ENCODE measurements at regions not wholly inside any gene's neighbourhood (a gene's known extent, or its start where the extent isn't known, plus 50 kb on each side); places are given as distances from the start of the nearest gene placed in this dataset.

DNA sequence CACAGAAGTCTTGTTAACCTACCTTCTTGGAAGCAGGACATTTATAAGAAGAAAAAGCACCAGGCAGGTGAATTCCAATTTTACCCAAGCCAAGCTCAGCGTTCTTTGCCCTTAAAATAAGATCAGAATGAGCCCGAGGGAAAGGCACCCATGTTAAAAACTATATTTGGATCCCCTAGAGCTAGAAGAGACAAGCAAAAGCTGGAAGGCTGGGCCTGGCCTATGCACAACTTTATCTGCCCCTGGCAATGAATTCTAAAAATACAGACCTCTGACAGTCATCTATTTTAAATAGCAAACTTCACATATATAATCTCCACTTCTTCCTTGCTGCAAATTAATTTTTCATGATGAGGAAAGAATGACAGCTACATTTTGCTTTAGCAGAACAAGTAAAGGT, 180.9 kb downstream of the FGFR2 start:
- no peak overlapping the region for H3K9ac ChIP-seq (ENCODE audit: low read length)
- H4K20me1 ChIP-seq (ENCODE audit: insufficient read depth), result no peaks in the 10 kb centered on the region
- H2AFZ ChIP-seq (ENCODE audit: low read depth, low read length, poor library complexity, severe bottlenecking), result no peak overlapping the region
- RAD21 ChIA-PET (ENCODE audit: low non-redundant PET in 1 of 2, low total read pairs in 2 of 2, uncharacterized antibody in 2 of 2, unreplicated experiment in 2 of 2), result no interaction called here
- CTCF ChIA-PET, result no interaction called here
- ATAC-seq (no peak), DNase-seq (ENCODE audit: low read depth, low spot score) (no peak)
- H3K9me2 ChIP-seq (ENCODE audit: insufficient read depth), result no peaks in the 10 kb centered on the region
- no peaks in the 10 kb centered on the region for H3K36me3 ChIP-seq (ENCODE audit: control insufficient read depth in 1 of 2, insufficient read depth in 2 of 2, low read length in 2 of 2)
- H3K4me1 ChIP-seq (ENCODE audit: control insufficient read depth in 1 of 2, insufficient read depth in 2 of 2, low read length in 2 of 2), result no peaks in the 10 kb centered on the region
- H3K27ac ChIP-seq (ENCODE audit: low read depth, low read length), result no peak overlapping the region
- BruUV-seq (replicated peaks), result no TSS peak
- intact Hi-C loops (cut with micrococcal nuclease), result no loop called here
- no peak overlapping the region for H3K4me2 ChIP-seq (ENCODE audit: low read length)
- H3K27me3 ChIP-seq (ENCODE audit: insufficient read depth, low read length), result no peaks in the 10 kb centered on the region
- TF ChIP-seq JUND (IDR thresholded peaks at IDR 0.05) (no peak), EZH2phosphoT487 (IDR thresholded peaks at IDR 0.05; ENCODE audit: borderline replicate concordance) (no peak), CBX3 (IDR thresholded peaks at IDR 0.05; ENCODE audit: low read depth) (no peak), YY1 (IDR thresholded peaks at IDR 0.05; ENCODE audit: extremely low read depth, insufficient replicate concordance, low read depth, low read length) (no peak), EGR1 (IDR thresholded peaks at IDR 0.05; ENCODE audit: low read depth) (no peak), ZFX (IDR thresholded peaks at IDR 0.05) (no peak)
- TF ChIP-seq, protein P1, sequence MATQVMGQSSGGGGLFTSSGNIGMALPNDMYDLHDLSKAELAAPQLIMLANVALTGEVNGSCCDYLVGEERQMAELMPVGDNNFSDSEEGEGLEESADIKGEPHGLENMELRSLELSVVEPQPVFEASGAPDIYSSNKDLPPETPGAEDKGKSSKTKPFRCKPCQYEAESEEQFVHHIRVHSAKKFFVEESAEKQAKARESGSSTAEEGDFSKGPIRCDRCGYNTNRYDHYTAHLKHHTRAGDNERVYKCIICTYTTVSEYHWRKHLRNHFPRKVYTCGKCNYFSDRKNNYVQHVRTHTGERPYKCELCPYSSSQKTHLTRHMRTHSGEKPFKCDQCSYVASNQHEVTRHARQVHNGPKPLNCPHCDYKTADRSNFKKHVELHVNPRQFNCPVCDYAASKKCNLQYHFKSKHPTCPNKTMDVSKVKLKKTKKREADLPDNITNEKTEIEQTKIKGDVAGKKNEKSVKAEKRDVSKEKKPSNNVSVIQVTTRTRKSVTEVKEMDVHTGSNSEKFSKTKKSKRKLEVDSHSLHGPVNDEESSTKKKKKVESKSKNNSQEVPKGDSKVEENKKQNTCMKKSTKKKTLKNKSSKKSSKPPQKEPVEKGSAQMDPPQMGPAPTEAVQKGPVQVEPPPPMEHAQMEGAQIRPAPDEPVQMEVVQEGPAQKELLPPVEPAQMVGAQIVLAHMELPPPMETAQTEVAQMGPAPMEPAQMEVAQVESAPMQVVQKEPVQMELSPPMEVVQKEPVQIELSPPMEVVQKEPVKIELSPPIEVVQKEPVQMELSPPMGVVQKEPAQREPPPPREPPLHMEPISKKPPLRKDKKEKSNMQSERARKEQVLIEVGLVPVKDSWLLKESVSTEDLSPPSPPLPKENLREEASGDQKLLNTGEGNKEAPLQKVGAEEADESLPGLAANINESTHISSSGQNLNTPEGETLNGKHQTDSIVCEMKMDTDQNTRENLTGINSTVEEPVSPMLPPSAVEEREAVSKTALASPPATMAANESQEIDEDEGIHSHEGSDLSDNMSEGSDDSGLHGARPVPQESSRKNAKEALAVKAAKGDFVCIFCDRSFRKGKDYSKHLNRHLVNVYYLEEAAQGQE (IDR thresholded peaks at IDR 0.05; ENCODE audit: low read depth), result no peak
- TF ChIP-seq, protein P2, sequence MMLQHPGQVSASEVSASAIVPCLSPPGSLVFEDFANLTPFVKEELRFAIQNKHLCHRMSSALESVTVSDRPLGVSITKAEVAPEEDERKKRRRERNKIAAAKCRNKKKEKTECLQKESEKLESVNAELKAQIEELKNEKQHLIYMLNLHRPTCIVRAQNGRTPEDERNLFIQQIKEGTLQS (IDR thresholded peaks at IDR 0.05), result no peak
- TF ChIP-seq, protein P3, sequence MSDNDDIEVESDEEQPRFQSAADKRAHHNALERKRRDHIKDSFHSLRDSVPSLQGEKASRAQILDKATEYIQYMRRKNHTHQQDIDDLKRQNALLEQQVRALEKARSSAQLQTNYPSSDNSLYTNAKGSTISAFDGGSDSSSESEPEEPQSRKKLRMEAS (IDR thresholded peaks at IDR 0.05), result no peak
- TF ChIP-seq, protein P4, sequence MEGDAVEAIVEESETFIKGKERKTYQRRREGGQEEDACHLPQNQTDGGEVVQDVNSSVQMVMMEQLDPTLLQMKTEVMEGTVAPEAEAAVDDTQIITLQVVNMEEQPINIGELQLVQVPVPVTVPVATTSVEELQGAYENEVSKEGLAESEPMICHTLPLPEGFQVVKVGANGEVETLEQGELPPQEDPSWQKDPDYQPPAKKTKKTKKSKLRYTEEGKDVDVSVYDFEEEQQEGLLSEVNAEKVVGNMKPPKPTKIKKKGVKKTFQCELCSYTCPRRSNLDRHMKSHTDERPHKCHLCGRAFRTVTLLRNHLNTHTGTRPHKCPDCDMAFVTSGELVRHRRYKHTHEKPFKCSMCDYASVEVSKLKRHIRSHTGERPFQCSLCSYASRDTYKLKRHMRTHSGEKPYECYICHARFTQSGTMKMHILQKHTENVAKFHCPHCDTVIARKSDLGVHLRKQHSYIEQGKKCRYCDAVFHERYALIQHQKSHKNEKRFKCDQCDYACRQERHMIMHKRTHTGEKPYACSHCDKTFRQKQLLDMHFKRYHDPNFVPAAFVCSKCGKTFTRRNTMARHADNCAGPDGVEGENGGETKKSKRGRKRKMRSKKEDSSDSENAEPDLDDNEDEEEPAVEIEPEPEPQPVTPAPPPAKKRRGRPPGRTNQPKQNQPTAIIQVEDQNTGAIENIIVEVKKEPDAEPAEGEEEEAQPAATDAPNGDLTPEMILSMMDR (IDR thresholded peaks at IDR 0.05 in 2 of 3, conservative IDR thresholded peaks at IDR 0.05 in 1 of 3; ENCODE audit: borderline replicate concordance in 1 of 3, insufficient read depth in 1 of 3, low read depth in 2 of 3, low read length in 2 of 3), result no peak
- no peaks in the 10 kb centered on the region for H3K9me3 ChIP-seq (ENCODE audit: control insufficient read depth in 1 of 2, insufficient read depth in 1 of 2, low read depth in 1 of 2, low read length in 2 of 2)
- H3K4me3 ChIP-seq (replicated peaks in 1 of 2; ENCODE audit: low read depth in 1 of 2, low read length in 2 of 2), result no peak overlapping the region
- H3K79me2 ChIP-seq (ENCODE audit: insufficient read depth, low read length), result no peaks in the 10 kb centered on the region
- POLR2A ChIA-PET, result interaction anchor here (1.3 to 2.7 kb wide), 2 partner anchors 9 kb away, joined by 3 to 9 read pairs; no protein-coding TSS in a partner anchor
